IMR-90 (cell line): ENCODE measurements at regions not wholly inside any gene's neighbourhood (a gene's known extent, or its start where the extent isn't known, plus 50 kb on each side); places are given as distances from the start of the nearest gene placed in this dataset.

Experiments used
- ATAC-seq: fragments of 200-7000 bp; cut with Tn5 transposase; 2 replicates; pipeline ENCODE4 v1.9.1; 2020; ENCODE audit warnings: low read depth, mild to moderate bottlenecking, moderate library complexity
- BruUV-seq: library from RNA; stranded (reverse); fragments of 400-500 nt; replicated peaks from 2 replicates; lab custom pipeline; 2021; lab: Mats Ljungman, UMichigan
- CTCF ChIA-PET: fragments of 300-600 bp; formaldehyde crosslinking; extraction: SDS; loops from one replicate; lab custom pipeline; 2021; ENCODE audit warnings: antibody characterized with exemption; lab: Yijun Ruan, JAX
- POLR2A ChIA-PET: fragments of 300-600 bp; sonication (Branson Sonifier 250); formaldehyde crosslinking; loops from one replicate; lab custom pipeline; 2022; ENCODE audit warnings: antibody characterized with exemption; ENCODE audit not compliant: unreplicated experiment; lab: Charles Lee
- DNase-seq: peaks from one replicate; pipeline ENCODE4 v3.0.0; 2013
- H2AFZ ChIP-seq: replicated peaks from 2 replicates; pipeline ENCODE3; 2013; ENCODE audit warnings: low read length, mild to moderate bottlenecking; ENCODE audit not compliant: poor library complexity
- H2AK5ac ChIP-seq: 2 replicates; pipeline ENCODE4 v1.6.1; 2013; ENCODE audit warnings: low read depth, low read length, inconsistent platforms
- H2AK9ac ChIP-seq: replicated peaks from 2 replicates; pipeline ENCODE3; 2013; ENCODE audit warnings: mild to moderate bottlenecking, low read depth, low read length, moderate library complexity; ENCODE audit not compliant: poor library complexity
- H2BK120ac ChIP-seq: 2 replicates; pipeline ENCODE4 v1.6.1; 2013; ENCODE audit warnings: low read depth, low read length, inconsistent platforms
- H2BK15ac ChIP-seq: 3 replicates; pipeline ENCODE4 v1.6.1; 2013; ENCODE audit warnings: low read depth, low read length, inconsistent platforms
- H2BK20ac ChIP-seq: 2 replicates; pipeline ENCODE4 v1.6.1; 2013; ENCODE audit warnings: low read depth, mild to moderate bottlenecking, inconsistent platforms, low read length, moderate library complexity
- H2BK5ac ChIP-seq: 2 replicates; pipeline ENCODE4 v1.6.1; 2013; ENCODE audit warnings: mild to moderate bottlenecking, low read depth, low read length, inconsistent platforms; ENCODE audit not compliant: poor library complexity, severe bottlenecking
- H3K14ac ChIP-seq: replicated peaks from 2 replicates; pipeline ENCODE4 v1.6.1; 2013; ENCODE audit warnings: low read depth, low read length, inconsistent platforms
- H3K18ac ChIP-seq: 2 replicates; pipeline ENCODE4 v1.6.1; 2013; ENCODE audit warnings: low read depth, low read length, control low read depth
- H3K23ac ChIP-seq: 2 replicates; pipeline ENCODE4 v1.6.1; 2013; ENCODE audit warnings: low read depth, low read length, inconsistent platforms
- H3K27ac ChIP-seq: 2 replicates; pipeline ENCODE4 v1.5.1; 2013; ENCODE audit warnings: mild to moderate bottlenecking, control low read depth, low read length; ENCODE audit not compliant: insufficient read depth
- H3K27me3 ChIP-seq: 2 replicates; pipeline ENCODE4 v1.6.1; 2013; ENCODE audit warnings: low read length; ENCODE audit not compliant: control insufficient read depth, insufficient read depth
- H3K36me3 ChIP-seq: 2 replicates; pipeline ENCODE4 v1.6.1; 2013; ENCODE audit warnings: low read length, mixed read lengths; ENCODE audit not compliant: control insufficient read depth, insufficient read depth
- H3K4ac ChIP-seq: 2 replicates; pipeline ENCODE4 v1.6.1; 2013; ENCODE audit warnings: low read depth, low read length, inconsistent platforms
- H3K4me1 ChIP-seq: 2 replicates; pipeline ENCODE4 v1.6.1; 2013; ENCODE audit warnings: low read length, mixed read lengths; ENCODE audit not compliant: control insufficient read depth, insufficient read depth
- H3K4me2 ChIP-seq: 2 replicates; pipeline ENCODE4 v1.6.1; 2013; ENCODE audit warnings: low read depth, mild to moderate bottlenecking, control low read depth, low read length, moderate library complexity
- H3K4me3 ChIP-seq: 2 replicates; pipeline ENCODE4 v1.5.1; 2013; ENCODE audit warnings: low read depth, mild to moderate bottlenecking, control low read depth, low read length, moderate library complexity; ENCODE audit not compliant: insufficient read depth
- H3K56ac ChIP-seq: 2 replicates; pipeline ENCODE4 v1.6.1; 2013; ENCODE audit warnings: low read length, inconsistent platforms; ENCODE audit not compliant: insufficient read depth; ENCODE audit errors: extremely low read depth
- H3K79me1 ChIP-seq, 2 experiments: 2 replicates each; pipeline ENCODE4 v1.6.1; 2013; ENCODE audit warnings: low read length in 2 of 2, inconsistent platforms in 1 of 2, low read depth in 1 of 2
- H3K9ac ChIP-seq: 2 replicates; pipeline ENCODE4 v1.6.1; 2013; ENCODE audit warnings: low read depth, low read length, control low read depth
- H3K9me1 ChIP-seq: 2 replicates; pipeline ENCODE4 v1.6.1; 2013; ENCODE audit warnings: low read length, inconsistent platforms; ENCODE audit not compliant: insufficient read depth
- H3K9me3 ChIP-seq: 2 replicates; pipeline ENCODE4 v1.6.1; 2013; ENCODE audit warnings: low read length; ENCODE audit not compliant: control insufficient read depth, insufficient read depth
- H4K20me1 ChIP-seq: 2 replicates; pipeline ENCODE4 v1.6.1; 2013; ENCODE audit warnings: low read length, inconsistent platforms; ENCODE audit not compliant: insufficient read depth
- H4K5ac ChIP-seq: 2 replicates; pipeline ENCODE4 v1.6.1; 2013; ENCODE audit warnings: mild to moderate bottlenecking, low read depth, low read length, control low read depth
- H4K8ac ChIP-seq, 2 experiments: 2 replicates each; pipeline ENCODE4 v1.6.1; 2013; ENCODE audit warnings: low read depth in 2 of 2, low read length in 2 of 2, control low read depth in 1 of 2, inconsistent platforms in 1 of 2
- H4K91ac ChIP-seq: 2 replicates; pipeline ENCODE4 v1.6.1; 2013; ENCODE audit warnings: low read depth, low read length, inconsistent platforms; ENCODE audit not compliant: insufficient read depth
- CTCF ChIP-seq: conservative IDR thresholded peaks from 2 replicates; pipeline ENCODE4 v1.5.1; 2012; ENCODE audit warnings: mild to moderate bottlenecking, low read depth, low read length, improper control_type of control experiment
- FOS ChIP-seq: fragments of 150-350 bp; IDR thresholded peaks from 2 replicates; pipeline ENCODE4 v1.6.1; 2016; ENCODE audit warnings: low read depth, low read length
- RCOR1 ChIP-seq: IDR thresholded peaks from 2 replicates; pipeline ENCODE4 v1.6.1; 2012; ENCODE audit warnings: mild to moderate bottlenecking, low read length, improper control_type of control experiment; ENCODE audit not compliant: insufficient replicate concordance
- RFX5 ChIP-seq: IDR thresholded peaks from 2 replicates; pipeline ENCODE4 v1.8.0; 2012; ENCODE audit warnings: low read depth, mild to moderate bottlenecking, low read length, moderate library complexity
- WGBS, 2 experiments: methylation state at CpG; one replicate each; pipeline versions ENCODE4 v1.1.5 to v1.1.7; 2013; ENCODE audit warnings: missing lambda C conversion rate in 2 of 2; ENCODE audit not compliant: insufficient read length in 1 of 2; ENCODE audit errors: extremely low coverage in 2 of 2; 5-methylcytosine and 5-hydroxymethylcytosine counted together
- dilution Hi-C: fragments of 300-500 bp; cut with HindIII; formaldehyde crosslinking; loops from one replicate; pipeline ENCODE4 v1.14.3; 2018; ENCODE audit warnings: low sequenced_read_pairs; ENCODE audit not compliant: unreplicated experiment
- in situ Hi-C: fragments of 300-500 bp; cut with MboI; formaldehyde crosslinking; loops from 3 replicates; pipeline ENCODE4 v1.14.3; 2019; ENCODE audit warnings: low sequenced_read_pairs, inconsistent platforms, mixed read lengths
- intact Hi-C: fragments of 100-400 bp; cut with micrococcal nuclease; formaldehyde crosslinking; loops from 2 replicates; pipeline ENCODE4 v1.10.0; 2022

DNA sequence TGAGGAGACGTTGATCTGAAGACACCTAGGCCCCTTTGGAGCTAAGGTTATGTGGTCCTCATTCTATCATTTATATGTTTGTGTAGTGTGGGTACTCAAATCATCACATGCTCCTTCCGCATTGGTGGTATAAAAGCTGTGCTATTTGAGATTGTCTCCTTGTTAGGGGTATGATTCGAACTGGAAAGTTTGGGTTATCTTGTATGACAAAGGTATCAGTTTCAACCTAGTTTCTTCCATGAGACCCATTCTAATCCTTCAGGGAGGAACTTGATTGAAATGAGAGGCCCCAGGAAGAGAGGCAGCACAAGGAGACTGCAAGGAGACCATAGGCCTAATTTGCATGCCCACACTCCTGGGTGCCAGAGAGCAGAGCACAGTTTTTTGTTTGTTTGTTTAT, 104.2 kb upstream of the TIAM2 start:
- Histone ChIP-seq H2AK9ac (no peak overlapping the region), H3K18ac (no peak overlapping the region), H3K27me3 (no peaks in the 10 kb centered on the region), H3K56ac (no peak overlapping the region), H3K4me2 (no peak overlapping the region), H3K14ac (no peak overlapping the region), H3K4me3 (no peak overlapping the region), H3K4ac (no peak overlapping the region), H2BK20ac (no peak overlapping the region), H2BK15ac (no peak overlapping the region), H3K27ac (no peak overlapping the region), H3K9me3 (no peaks in the 10 kb centered on the region; the same call in 1 of the 2 replicates), H3K36me3 (no peaks in the 10 kb centered on the region), H3K4me1 (peaks cover 9% of the 10 kb centered on the region), H4K20me1 (peaks cover 3% of the 10 kb centered on the region; the same call in 1 of the 2 replicates), H2BK120ac (no peak overlapping the region), H4K5ac (no peak overlapping the region), H2AFZ (no peak overlapping the region), H4K8ac (no peak overlapping the region), H3K79me1 (peaks cover 32 to 59% of the 10 kb centered on the region in 2 experiments), H3K23ac (no peak overlapping the region), H2AK5ac (no peak overlapping the region), H2BK5ac (no peak overlapping the region), H3K9ac (no peak overlapping the region), H3K9me1 (peaks cover 8% of the 10 kb centered on the region), H4K91ac (no peak overlapping the region)
- in situ Hi-C loops, result no loop called here
- BruUV-seq, result no TSS peak
- no CpG with 5 or more reads among the region's 3 CpGs for WGBS, 2 experiments
- no peak for DNase-seq
- ChIA-PET CTCF (no interaction called here), POLR2A (interaction anchor here (0.6 kb wide), 1 partner anchor 104 kb away, joined by 3 read pairs; the partner anchor contains the start of gene TIAM2)
- intact Hi-C loops, result no loop called here
- dilution Hi-C loops, result no loop called here
- no peak for ATAC-seq
- TF ChIP-seq RFX5 (no peak), FOS (no peak), RCOR1 (no peak), CTCF (no peak)
